GM18520 (cell line): ENCODE measurements at regions not wholly inside any gene's neighbourhood (a gene's known extent, or its start where the extent isn't known, plus 50 kb on each side); places are given as distances from the start of the nearest gene placed in this dataset.
A peak's percentile ranks its signal among the peaks of the same experiment; 100 is the strongest.

ENCODE experiments used
- ATAC-seq: cut with Tn5 transposase; IDR thresholded peaks from one replicate; pipeline ENCODE4 v1.9.1; 2021; ENCODE audit not compliant: unreplicated experiment

DNA sequence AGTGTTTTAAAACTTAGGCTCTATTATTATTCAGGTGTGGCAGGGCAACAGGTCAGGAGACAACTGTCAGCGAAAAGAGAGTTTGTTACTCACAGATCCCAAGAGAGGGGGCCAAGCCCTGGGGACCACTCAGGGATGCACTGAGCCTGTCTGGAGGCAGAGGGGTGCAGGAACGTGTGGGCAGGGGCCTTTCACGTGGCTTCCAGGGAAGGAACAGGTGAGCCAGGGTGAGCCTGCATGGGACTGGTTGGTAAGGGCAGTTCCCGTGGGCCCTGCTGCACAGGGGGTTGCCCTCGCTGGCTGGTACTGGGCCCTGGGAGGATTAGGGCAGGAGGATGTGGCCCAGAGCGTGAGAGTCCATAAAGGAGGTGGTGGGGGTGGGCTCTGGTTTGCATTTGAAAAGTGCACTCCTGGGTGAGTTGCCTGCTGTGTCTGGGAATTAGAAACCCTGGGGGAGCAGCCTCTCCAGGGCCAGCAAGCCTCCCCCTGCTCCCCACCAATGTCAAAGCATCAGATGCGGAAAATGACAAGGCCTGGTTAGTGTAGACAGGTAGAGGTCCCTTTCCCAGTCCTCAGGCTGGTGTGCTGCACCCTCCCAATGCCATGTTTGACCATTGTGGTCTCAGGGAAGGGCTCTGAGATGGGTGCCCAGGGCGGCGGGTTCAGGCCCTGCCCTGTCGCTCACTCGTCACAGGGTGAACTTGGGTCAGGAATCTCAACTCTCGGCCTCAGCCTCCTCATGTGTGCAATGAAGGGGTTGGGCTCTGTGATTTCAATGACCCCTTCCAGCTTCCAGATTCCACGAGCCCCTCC, 127.4 kb upstream of the RPS6KA2 start:
- ATAC-seq, result no peak

GRCh38 chr6:166752928-166753721, 126.1 kb upstream of the RPS6KA2 start:
- ATAC-seq, result no peak

DNA sequence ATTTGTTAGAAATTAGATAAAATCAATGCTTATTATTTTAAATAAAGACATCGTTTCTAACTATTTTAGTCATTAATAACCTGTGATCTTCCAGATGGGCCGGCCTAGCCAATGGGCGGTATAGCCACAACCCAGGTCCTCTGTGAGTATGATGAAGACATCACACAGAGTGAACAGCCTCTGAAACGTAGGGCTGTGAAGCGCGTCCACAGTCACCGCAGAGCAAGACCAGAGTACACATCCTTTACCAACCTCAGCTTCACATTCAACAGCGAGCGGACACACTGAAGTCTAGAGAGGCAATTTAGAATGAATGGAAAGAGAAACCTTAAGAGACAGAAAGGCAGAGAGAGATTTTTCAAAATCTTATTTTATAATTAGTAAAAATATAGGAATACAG, 125.0 kb upstream of the RPS6KA2 start:
- ATAC-seq, result peak; percentile 91

DNA sequence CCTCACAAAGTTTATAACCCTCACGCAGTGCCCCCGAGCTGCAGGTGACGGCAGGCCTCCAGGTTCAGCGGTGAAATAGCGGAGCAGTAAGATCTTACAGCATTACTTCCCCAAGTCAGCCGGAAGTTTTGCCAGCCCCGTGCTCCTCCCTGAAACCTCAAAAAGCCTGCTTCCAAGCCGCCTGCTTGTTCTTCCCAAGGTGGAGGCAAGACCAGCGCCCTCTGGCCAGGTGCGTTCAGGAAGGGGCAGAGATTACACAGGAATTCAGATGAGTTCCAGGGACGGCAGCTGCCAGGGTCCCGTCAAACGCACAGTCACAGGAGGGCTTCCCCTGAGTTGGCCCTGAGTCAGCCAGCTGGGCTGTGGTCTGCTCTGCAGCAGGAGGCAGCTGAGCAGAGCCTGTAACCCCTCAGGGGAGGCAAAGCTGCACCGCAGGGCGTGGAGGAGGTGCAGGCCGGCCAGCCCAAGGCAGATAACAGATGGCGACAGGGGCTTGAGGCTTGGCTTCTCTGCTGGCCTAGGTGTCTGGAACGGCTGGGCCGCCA, 124.1 kb upstream of the RPS6KA2 start:
- no peak for ATAC-seq

DNA sequence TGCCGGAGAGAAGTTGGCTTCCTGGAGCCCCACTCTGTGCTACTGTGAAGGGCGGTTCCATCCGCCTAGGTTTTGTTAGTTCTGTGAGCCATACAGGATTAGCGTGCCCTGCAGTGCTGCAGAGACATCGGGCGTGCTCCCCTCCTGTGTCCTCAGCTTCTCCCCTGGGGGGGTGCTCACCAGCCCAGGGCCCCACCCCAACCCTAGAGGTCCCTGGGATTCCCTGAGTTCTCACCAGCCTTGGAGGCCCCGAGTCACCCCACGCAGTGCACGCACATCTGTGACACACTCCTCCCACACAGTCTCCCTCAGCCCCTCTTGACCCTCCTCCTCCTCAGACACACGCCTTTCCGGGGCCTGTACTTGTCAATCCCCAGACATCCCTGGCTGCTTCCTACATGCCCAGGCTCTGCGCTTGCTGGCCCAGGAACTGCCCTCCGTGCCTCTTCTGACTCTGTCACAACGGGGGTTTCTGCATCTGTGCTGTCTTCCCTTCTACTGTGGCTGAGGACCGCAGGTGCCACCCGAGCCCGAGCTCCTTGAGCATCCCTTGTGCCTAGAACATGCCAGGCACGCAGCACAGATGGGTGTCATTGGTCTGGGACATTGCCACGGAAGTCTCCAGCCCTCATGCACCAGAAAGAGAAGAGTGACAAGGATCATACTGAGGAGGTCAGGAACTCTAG, 123.2 kb upstream of the RPS6KA2 start:
- no peak for ATAC-seq

- no peak for ATAC-seq
Observed at GRCh38 chr6:166749666-166750065, 122.6 kb upstream of the RPS6KA2 start.

- ATAC-seq, result no peak
Observed at GRCh38 chr6:166747644-166748595, 120.9 kb upstream of the RPS6KA2 start.

DNA sequence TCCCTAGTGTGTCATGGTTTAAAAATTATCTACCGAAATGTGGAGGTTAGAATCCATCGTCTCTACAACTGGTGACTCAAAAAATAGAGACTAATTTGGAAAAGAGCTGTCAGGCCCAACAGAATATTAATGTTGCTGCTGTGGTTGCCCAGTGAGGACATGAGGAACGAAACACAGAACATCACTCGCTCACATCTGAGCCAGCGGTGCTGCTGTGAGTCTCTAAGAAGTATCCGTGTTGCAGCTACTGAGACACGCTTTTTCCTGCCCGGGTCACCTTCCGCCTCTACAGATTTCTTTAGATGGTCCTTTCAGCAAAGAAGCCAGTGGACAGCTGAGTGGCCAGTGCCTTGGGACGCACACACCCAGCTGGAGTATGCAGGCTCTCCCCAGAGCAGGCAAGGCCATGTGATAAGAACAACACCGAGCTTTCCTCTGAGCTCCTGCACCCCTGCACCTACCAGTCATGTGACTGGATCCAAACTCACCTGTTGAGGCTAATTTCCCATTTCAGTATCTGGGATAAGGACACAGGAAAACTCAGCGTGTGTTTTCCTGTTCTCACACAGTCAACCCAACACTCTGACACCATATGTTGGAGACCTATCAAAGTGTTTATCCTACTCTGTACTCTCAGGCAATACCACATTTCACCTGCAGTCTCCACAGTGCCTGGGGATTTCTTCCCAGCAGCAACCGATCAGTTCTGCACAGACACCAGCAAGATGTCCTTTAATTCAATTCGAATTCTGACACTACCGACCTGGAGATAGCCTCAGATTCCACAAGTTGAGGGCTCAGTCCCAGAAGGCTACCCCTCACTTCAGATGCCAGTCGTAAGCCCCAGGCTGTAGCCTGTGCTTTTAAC, 119.0 kb upstream of the RPS6KA2 start:
- no peak for ATAC-seq

DNA sequence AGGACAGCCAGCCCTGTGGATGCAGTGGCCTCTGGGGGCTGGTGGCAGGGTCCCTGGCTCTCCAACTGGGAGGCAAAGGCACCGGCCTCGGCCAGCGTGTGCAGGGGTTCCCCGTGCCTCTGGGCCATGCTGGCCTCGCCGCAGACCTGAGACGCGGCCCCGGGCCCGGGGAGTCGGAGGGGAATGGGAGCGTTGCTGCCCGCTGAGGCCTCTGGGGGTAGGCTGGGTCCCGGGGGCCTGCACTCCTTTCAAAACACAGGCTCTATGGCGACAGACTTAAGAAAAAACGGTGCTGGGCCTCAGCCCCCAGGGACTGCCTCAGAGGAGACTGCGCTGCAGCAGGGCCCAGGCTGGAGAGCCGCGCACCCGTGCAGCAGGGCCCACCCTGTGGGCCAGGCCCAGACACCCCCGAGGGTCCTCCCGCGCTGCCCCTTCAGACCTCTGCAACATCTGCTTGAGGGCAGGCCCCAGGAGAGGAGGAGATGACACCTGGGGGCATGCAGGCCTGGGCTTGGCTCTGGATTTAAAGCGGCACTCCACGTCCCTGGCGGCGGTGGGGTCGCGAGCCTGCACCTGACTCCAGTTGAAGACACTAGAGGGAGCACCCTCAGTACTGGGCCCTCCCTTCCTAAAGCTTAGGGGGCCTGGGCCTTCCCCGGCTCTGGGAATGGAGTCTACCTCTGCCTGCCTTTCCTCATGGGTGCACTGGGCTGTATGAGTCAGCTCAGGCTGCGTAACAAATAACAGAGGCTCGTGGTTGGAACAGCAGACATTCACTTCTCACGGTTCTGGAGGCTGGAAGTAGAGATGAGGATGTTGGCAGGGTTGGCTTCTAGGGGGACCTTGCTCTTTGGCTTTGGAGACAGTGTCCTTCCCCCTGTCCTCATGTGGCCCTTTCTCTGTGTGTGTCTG, 117.4 kb upstream of the RPS6KA2 start:
- ATAC-seq, result no peak

DNA sequence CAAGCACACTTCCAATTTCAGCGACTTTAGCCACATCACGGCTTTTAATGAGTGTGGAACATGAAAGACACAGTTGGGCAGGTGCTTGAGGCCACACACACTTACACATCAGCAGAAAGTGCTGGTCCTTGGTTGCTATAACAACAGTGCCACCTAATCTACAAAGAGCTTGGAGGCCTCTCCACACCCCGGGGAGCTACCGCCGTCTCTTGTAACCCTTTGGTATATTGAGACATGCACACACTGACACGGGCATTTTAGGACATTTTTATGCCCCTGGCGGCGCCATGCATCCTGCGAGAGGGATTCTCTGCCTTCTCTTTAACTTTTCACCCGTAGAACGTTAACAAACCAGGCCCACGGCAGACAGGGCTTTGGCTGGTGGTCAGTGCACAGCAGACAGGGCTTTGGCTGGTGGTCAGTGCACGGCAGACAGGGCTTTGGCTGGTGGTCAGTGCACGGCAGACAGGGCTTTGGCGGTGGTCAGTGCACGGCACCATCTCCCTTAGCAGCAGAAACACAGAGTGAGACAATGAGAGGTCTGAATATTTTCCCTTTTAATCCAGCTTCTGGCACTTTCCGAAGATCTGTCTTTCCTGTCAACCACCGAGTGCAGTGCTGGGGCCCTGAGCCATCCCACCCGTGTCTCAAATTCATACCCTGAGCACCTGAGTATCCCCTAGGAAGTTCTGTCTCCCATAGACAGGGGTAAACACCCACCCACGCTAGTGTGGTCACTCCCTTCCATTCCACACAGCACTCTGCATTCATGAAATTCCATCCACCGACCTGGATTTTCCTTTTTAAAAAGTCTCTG, 116.6 kb upstream of the RPS6KA2 start:
- ATAC-seq, result no peak

DNA sequence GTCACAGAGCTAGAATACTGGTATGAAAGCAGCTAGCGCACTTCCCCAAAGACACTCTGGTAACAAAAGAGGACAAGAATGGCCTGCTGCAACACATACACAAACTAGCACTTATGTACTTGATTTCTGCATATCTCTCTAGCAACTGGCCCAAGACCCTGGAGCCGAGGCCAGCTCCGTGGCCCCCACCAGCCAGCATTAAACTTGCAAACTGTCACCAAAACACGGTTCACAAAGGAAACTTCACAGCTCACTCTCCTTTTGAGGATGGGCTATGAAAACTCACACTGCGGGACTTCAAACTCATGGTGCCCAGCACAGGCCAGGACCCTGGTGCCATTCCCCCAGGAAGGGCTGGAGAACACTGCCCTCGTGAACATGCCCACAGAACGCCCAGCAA, 115.9 kb upstream of the RPS6KA2 start:
- no peak for ATAC-seq

- no peak for ATAC-seq
Observed at GRCh38 chr6:166739976-166740318, 112.9 kb upstream of the RPS6KA2 start.

GRCh38 chr6:166739117-166739975, 112.3 kb upstream of the RPS6KA2 start:
- ATAC-seq, result no peak

DNA sequence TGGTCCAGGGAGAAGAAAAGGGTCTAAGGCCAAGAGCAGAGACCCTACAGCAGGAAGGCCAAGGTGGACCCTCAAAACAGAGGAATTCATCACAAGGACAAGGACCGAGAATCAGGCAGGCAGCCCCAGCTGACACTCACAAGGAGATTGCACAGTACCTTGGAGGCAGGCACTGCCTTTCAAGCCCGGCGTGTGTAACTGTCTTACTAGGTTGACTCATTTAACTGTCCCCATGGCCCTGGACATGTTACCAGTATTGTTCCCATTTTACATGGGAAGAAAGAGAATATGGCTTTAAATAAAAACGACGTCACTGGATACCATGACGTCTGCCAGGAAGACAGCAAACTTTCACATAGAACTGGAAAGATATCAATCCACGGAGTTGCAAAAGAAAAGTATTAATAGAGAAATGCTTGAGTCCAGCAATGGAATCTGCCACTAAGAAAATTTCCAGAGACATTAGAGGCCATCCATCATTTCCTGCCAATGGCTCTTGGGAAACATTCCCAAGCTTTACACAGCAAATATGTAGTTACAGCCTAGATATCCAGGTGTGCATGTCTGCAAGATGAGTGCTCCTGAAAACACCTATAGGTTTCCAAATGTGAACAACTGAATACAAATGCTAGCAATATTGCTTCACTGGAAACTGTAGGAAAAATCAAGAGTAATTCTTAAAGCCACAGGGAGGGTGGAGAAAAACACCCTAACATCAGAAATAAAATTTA, 111.5 kb upstream of the RPS6KA2 start:
- ATAC-seq, result no peak

- no peak for ATAC-seq
Observed at GRCh38 chr6:166737261-166737660, 110.2 kb upstream of the RPS6KA2 start.

DNA sequence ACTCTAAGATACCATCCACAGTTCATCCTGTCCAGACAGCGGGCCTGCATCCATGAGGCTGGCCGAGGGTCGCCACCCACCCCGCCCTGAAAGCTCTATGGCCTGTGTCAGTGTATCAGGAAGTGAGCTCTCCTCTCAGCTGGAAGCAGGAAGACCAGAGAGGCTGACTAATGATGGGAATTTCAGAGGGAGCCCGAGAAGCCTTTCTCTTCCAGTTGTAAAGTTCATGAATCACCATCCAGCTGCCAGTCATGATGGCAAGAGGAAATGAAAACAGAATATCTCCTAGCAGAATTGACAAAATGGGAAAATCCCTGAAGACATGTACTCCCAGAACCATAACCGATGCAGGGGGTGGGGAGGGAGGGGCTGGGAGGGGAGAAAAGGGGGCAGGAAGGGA, 109.6 kb upstream of the RPS6KA2 start:
- no peak for ATAC-seq
